MM.1S (cell line): ENCODE measurements at regions not wholly inside any gene's neighbourhood (a gene's known extent, or its start where the extent isn't known, plus 50 kb on each side); places are given as distances from the start of the nearest gene placed in this dataset.

Experiments used
- CTCF ChIP-seq: fragments of 300-600 bp; sonication (generic); IDR thresholded peaks from 2 replicates; pipeline ENCODE4 v1.5.1; 2016; ENCODE audit warnings: antibody characterized with exemption, low read length, mixed read lengths
- EZH2 ChIP-seq: fragments of 300-600 bp; sonication (generic); optimal IDR thresholded peaks from 2 replicates; pipeline ENCODE3; 2017; ENCODE audit warnings: low read depth, mild to moderate bottlenecking, antibody characterized with exemption, low read length, mixed read lengths

GRCh38 chr3:148583793-148584192, 113.9 kb upstream of the AGTR1 start:
- TF ChIP-seq CTCF (no peak), EZH2 (no peak)
